GM19397 (cell line): ENCODE measurements at regions not wholly inside any gene's neighbourhood (a gene's known extent, or its start where the extent isn't known, plus 50 kb on each side); places are given as distances from the start of the nearest gene placed in this dataset.

ENCODE experiments used
- ATAC-seq: cut with Tn5 transposase; IDR thresholded peaks from one replicate; pipeline ENCODE4 v1.9.1; 2021; ENCODE audit warnings: mild to moderate bottlenecking, moderate library complexity; ENCODE audit not compliant: unreplicated experiment

DNA sequence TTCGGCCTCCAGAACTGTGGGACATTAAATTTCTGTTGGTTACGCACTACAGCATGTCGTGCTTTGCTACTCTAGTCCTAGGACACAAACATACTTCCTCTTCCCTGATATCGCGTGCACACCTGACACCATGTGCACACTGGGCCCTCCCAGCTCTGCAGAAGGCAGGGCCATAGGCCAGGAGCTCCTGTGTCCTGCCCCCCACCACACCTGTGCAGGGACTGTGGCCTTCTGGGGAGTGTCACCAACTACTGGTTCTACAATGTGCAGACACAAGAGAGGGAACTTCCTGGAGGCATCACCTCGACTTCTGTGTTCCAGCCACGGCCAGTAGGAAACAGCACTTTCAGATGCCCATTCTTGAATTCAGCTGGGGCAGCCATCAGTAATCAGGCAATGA, 646.4 kb upstream of the MGMT start:
- no peak for ATAC-seq

DNA sequence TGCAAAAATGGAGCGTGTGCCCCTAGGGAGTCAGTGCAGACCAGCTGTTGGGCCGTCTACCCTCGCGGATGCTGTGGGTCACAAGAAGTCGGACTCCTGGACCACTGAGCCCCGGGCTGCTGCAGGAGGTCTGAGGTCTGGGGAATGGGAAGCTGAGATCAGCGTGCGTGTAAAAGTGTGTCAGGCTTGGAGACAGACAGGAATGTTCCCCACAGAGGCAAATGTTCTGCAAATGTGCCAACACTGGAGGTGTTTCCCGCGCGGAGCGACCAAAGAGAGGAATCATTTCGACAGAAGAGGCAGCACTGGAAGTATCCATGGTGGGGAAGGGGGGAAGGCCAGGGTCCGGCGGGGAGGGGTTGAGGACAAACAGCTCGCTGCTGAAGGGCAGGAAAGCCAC, 643.8 kb upstream of the MGMT start:
- no peak for ATAC-seq

DNA sequence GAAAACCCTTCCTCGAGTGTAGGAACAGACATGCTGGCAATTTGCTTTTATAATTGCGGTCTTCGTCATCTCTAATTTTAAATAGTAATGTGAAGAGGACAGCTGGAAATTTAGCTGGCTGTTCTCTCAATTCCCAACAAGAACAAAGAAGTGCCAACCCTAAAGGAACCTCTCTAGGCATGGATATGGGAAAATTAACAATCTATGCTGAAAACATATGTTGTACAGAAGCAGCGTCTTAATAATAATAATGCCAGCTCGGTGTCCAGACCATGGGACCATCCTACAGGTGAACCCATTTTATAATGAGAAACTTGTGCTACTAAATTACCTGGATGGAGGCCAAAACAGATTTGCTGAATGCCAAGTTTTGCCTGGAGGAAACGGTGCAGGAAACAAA, 641.4 kb upstream of the MGMT start:
- no peak for ATAC-seq

DNA sequence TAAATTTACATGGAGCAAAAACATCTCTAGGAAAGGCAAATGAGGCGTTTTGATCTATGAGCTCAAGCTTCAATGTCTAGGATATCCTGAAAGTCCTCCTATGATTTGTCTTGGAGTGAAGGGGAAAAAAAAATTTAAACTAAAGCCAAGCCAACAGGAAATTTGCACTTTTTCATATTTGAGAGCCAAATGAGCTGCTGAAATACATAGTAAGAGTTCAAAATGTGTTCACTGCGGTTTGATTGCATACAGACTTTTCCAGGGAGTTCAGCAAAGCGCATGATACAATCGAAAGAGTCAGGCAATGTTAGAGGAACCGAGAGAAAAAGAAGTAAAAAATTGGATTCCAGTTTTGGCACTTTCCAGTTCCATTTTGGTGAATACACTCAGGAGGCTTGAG, 633.4 kb upstream of the MGMT start:
- ATAC-seq, result no peak

DNA sequence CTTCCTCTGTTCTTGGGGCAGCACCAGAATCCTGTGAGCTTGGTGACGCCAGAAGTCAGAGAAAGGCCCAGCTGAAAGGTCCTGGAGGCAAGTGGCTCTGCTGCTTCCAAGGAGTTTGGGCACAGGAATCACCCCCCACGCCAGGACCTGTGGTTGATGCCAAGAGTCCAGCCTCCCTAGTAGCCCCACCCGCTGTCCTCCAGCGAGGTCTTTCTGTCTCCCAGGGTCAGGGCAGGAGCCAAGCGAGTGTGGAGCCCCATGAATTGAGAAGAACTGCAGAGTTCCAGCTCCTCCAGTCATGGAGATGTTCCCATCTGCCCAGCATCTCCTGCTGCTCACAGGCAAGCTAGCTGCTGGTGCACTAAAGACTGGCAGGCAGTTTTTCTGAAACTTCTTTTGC, 631.7 kb upstream of the MGMT start:
- no peak for ATAC-seq

DNA sequence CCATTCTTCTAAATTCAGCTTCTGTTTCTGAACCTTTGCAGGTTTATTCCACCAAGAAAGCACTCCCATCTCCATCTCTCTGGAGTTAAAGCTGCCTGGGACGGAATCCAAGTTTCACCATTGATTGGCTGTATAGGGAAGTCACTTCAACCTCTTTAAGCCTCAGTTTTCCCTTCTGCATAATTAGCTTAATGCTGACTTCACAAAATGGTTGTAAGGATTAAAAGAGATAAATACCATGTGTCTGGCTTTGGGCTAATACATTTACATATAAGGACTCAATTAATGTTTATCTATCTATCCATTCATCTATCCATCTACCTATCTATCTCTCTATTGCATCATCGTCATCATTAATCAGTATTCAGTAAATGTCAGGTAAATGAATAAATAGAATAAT, 629.6 kb upstream of the MGMT start:
- no peak for ATAC-seq

DNA sequence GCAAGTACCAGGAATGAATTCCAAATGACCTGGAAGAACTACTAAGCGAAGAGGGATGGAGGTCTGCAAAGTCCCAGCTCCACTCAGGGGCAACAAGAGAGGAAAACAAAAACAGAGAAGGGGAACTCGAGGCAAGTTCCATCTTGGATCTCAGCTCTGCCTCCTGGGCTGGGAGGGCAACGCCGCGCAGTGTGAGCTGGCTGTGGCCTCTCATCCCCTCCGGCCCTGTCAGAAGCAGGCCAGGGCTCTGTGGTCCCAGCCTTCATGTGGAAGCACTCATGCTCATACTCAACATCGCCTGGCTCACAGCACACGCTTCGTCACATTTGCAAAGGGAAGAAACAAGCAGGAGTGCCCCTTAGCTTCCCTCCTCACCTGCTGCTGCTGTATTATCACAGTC, 627.9 kb upstream of the MGMT start:
- no peak for ATAC-seq

DNA sequence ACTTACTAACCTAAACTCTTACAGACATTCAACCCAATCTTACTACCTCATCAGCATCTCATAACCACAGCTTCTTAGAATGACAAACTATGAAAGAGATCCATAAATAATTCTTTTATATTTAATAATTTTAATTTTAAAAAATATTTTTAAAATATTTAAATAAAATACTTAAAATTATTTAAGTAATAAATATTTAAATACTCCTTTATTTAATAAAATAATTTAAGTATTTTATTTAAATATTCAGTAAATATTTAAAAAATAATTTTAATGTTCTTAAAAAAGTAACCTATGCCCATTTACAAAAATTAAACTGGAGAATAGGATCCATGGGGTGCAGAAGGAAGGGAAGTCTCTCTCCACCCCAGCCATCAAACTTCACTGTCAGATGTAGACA, 627.3 kb upstream of the MGMT start:
- no peak for ATAC-seq

DNA sequence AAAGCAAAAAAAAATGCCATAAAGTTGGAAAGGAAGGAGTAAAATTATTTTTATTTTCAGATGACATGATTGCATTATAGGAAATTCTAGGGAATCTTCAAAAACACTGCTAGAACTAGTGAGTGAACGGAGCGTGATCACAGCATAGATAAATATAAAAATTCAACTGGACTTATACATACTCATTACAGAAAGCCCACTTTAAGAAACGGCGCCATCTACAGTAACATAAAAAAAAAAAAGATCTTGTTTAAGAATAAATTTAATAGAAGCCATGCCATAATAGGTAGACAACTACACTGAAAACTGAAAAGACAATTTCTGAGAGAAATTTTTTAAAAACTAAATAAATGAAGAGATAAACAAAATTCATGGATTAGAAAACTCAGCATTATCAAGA, 623.1 kb upstream of the MGMT start:
- no peak for ATAC-seq

DNA sequence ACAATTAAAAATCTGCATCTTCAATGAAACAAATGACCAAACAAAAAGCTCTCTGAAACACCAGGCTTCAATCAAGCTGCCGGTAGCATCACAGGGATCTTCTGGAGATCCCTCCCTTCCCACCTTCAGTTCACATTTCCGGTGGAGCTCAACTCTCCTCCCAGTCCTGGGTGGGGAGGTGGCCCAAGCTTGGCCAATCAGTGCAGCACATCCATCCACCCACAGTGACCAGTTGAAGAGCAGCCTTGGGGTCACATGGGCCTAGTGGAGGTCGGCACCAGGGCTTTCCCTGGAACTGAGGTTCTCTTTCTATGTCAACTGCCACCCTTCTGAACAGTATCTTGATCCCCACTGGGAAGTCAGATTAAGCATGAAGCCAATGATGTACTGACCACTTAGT, 620.1 kb upstream of the MGMT start:
- ATAC-seq, result no peak

DNA sequence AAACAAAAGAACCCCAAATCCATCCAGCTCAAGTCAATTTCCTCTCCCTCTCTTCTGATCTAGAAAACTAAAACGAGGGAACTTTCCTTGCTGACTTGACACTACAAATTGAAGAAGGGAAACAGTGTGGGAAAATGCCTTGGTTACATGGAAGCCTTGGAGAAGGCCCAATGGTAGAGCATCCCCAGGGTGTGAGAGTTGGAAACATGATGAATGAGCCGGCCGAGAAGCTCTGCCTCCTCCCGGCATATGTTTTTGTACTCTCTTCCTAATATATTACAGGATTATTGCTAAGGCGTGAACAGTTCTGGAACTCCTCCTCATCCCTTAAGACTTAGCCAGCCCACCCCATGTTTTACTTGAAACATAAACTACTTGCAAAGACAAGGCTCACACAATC, 618.2 kb upstream of the MGMT start:
- no peak for ATAC-seq

DNA sequence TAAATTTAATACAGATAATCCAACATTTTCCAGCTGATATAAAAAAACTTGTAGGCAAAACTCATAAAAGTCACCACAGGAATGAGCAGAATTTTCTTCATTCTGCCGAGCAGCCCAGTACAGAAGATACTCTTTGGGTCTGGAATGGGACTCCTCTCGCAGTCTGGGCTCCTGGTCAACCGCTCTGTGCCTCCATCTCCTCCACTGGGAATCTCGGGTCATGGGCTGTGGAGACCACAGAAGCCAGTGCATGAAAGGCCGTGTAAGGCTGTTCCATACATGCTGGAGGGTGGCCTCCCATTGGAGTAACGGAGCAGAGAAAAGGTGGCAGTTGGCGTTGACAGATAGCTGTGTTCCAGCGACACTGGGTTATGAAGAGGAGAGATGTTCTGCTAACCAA, 616.4 kb upstream of the MGMT start:
- ATAC-seq, result no peak

DNA sequence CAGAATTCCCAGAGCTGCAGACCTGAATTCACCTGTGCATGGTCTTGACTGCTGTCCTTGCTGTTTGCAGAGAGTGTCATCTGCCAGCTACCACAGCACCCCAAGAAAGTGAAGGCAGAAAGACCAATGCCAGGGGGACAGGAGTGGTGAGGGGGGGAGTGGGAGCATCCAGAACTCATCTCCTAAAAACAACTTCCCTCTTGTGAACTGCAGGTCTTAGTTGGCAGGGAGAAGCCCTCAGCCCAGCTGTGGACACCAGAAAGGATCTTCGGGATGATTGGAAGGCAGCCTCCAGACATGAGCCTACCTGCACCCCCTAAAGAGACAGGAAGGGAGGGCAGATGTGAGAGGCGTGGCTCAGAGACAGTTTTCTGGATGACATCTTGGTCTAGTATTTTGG, 615.8 kb upstream of the MGMT start:
- ATAC-seq, result no peak

DNA sequence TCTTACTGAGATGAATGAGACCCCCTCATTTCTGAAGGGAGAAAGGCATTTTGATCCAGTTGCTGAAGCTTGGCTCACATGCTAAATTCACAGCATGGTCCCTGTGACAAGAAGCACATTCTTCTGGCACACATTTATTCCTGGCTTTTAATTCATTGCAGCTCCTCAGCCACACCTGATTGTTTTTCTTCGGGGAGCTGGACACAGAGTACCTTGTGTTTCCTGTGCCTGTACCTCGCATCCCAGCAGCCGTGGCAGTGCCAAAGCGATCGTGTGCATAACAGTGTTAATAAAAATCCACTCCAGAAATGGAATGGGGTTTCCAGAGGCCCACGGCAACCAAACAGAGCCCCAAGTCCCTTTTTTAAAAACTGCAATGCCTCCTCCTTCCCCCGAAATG, 615.3 kb upstream of the MGMT start:
- ATAC-seq, result no peak

DNA sequence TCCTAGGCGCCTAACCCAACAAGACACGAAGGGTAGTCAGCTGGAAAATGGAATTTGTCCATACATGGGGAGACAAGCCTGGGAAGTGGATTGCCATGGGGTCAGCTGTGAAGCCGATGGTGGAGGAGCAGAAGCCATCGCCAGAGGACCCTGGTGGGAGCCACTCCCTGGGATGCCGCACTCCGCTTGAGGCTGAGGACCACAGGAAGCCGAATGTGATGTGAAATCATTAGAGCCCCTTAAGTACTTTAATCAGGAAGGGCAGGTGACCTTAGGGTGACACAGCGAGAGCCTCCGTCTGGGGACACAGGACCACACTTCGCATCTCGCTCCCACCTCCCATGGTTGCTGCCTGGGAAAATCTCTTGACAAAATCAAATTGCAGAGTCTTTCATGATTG, 614.6 kb upstream of the MGMT start:
- ATAC-seq, result no peak

DNA sequence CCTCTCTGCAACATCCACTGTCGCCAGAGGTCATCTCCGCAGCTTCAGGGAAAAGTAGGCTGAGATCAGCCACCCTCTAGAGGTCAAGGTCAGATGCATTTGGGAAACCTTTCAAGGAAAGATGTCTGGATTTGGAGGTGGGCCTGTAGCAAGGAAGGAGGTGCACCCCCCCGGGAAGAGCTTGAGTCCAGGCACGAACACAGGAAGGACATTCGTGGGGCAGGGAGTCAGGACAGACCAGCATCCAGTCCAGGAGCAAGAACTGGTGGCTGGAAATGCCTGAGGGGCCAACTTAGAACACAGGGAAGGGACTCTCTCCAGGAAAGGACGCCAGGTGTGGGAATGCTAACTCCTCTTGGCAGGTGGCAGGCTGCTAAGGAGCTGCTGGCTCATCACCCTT, 614.1 kb upstream of the MGMT start:
- no peak for ATAC-seq

DNA sequence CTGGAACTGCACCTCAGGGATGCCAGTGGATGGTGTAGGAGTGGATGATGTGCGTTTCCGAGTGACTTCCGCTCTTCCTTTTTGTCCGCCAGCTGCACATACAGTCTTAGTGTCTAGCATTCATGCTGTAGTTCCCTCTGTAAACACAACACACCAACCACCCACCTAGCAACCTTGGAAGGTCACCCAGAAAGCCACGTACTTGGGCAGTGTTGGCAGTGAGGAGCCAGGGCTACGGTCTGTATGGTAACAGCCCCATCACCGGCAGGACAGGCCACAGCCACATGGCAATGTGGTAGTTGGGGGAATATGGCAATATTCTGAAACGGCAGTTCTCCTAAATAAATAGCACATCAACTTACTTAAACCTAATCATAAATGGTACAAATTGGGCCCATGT, 613.5 kb upstream of the MGMT start:
- no peak for ATAC-seq

DNA sequence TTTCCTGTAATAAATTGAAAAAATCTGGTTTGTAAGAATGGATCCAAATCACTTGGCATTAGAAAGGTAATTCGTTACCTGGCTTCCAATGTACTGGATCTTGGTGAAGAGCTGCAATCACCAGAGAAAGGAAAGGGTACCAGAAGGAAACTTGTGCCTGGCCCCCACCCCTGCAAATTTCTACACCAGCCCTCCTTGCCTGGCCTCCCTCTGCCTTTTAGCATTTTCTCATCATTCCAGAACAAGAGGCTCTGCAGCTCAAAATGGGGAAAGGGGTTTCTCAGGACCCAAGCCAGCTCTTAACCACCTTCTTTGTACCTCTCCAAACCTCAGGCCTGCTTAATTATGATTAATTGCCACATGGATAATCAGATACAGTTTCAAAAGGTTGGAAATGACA, 612.8 kb upstream of the MGMT start:
- ATAC-seq, result no peak

DNA sequence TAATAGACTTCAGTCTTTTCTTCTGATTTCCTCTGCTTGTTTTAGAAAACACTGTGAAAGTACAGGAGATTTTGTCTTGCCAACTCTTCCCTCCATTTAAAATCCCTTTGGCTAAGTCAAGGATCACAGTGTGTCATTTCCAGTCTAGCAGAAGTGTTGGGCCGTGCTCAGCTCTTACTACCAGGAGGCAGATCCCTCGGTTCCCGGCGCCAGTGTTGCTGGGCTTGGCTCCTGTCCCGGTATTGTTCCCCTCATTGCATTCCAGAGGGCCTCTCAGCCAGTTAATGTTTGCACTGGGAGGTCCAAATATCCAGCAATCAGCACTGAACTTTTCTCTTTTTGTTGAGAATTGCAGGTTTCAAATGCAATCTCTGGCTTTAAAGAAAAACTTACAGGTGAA, 612.1 kb upstream of the MGMT start:
- ATAC-seq, result no peak

DNA sequence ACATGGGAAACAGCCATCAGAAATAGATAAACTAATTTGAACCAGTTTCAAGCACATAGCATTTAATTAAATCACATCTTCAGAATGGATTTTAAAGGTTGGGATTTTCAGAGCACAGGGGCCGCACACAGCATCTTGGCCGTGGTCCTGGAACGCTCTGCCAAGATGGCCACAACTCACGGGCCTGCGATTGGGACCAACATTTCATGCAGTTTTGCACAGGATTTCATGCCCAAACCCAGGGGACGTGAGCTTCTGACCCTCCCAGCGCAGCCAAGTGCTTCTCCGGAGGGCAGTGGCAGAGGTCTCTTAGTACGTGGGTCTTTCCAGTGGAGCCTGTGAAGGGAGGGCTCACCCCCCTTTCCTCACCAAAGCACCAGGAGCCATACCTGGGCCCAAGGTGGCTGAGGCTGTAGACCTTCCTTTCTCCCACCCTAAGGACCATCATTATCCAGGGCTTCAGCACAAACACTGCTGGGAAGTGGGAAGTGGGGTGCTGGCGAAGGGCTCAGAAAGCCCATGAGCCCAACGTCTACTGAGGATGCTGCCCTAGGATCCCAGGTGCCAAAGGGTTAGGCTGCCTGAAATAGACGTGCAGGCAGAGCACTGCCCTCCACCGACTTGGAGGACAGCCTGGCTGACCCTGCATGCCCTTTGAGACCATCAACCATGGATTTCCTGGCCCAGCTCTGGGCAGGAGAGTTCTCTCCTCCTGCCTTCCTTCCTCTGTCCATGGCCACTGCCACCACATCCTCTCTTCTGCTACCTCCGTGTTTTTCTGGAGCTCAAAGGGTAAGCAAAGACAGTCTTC, 611.2 kb upstream of the MGMT start:
- ATAC-seq, result no peak

DNA sequence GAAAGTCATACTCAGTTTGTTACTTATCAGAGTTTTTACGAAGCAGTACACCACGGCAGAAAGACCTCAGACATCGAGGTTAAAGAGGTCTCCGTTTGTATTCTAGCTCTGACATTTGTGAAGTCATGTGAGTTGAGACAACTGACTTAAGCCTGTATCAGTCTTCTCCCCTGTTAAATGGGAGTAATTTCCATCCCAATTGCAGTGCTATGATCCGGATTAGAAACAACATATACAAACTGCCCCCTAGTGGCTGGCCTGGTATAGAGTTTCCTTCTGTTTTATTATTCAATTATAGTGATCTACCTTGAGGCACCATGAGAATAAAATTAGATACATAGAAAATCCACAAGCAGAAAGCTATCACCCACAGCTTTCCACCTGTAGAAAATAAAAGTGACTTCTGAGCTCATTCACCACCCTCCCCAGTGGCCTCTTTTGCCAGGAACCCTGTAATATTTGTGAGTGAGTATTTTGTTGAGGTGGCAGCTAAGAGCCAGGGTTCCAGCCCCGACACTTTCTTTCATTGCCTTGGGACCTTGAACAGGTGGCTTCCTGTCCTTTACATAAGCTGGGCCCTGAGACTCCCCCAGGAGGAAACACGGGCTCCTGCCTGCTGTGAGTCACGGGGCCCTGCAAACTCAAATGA, 607.2 kb upstream of the MGMT start:
- no peak for ATAC-seq

DNA sequence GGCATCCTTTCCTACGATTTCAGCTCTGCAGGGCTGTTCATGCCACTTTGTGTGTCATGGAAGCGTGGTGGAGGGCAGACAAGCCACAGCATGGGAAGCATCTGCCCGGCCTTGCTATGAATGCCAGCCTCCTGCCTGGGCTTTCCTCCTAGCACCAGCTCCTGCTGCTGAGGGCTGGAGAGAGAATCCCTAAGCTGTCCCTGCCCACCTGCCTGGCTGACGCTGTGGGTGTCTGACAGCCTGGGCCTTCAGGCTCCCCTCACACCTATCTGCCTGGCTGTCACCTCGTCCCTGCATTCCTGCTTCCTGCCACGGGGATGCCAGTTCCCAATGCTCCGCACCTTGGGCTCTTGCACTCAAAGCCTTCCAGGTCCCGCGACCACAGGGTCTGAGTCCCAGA, 606.5 kb upstream of the MGMT start:
- ATAC-seq, result no peak
